IMR-90 (cell line): ENCODE measurements at regions not wholly inside any gene's neighbourhood (a gene's known extent, or its start where the extent isn't known, plus 50 kb on each side); places are given as distances from the start of the nearest gene placed in this dataset.

ENCODE experiments used
- CHD1 ChIP-seq: IDR thresholded peaks from 2 replicates; pipeline ENCODE4 v1.6.1; 2012; ENCODE audit warnings: low read depth, low read length, improper control_type of control experiment
- CTCF ChIP-seq: conservative IDR thresholded peaks from 2 replicates; pipeline ENCODE4 v1.5.1; 2012; ENCODE audit warnings: mild to moderate bottlenecking, low read depth, low read length, improper control_type of control experiment
- ELK1 ChIP-seq: fragments of 150-350 bp; IDR thresholded peaks from 2 replicates; pipeline ENCODE4 v1.6.1; 2016; ENCODE audit warnings: low read depth, mild to moderate bottlenecking, low read length, moderate library complexity, borderline replicate concordance
- FOS ChIP-seq: fragments of 150-350 bp; IDR thresholded peaks from 2 replicates; pipeline ENCODE4 v1.6.1; 2016; ENCODE audit warnings: low read depth, low read length
- MAFK ChIP-seq: IDR thresholded peaks from 2 replicates; pipeline ENCODE4 v1.6.1; 2012; ENCODE audit warnings: low read depth, low read length, improper control_type of control experiment
- MAZ ChIP-seq: IDR thresholded peaks from 2 replicates; pipeline ENCODE4 v1.6.1; 2012; ENCODE audit warnings: low read depth, mild to moderate bottlenecking, low read length, improper control_type of control experiment, moderate library complexity, borderline replicate concordance
- POLR2A ChIP-seq: IDR thresholded peaks from 2 replicates; pipeline ENCODE4 v1.6.1; 2012; ENCODE audit warnings: mild to moderate bottlenecking, low read depth, low read length

GRCh38 chr15:23758891-23759290 is 71.8 kb upstream of the NDN start:
- no peak for TF ChIP-seq CTCF
- TF ChIP-seq CHD1 = no peak
- TF ChIP-seq MAFK = no peak
- no peak for TF ChIP-seq MAZ
- TF ChIP-seq POLR2A = no peak
- TF ChIP-seq FOS = no peak
- TF ChIP-seq ELK1 = no peak
